Osteoblast (primary cell): ENCODE measurements at regions not wholly inside any gene's neighbourhood (a gene's known extent, or its start where the extent isn't known, plus 50 kb on each side); places are given as distances from the start of the nearest gene placed in this dataset.

Experiments used
- DNase-seq: peaks from one replicate; pipeline ENCODE4 v3.0.0; 2011; ENCODE audit warnings: low spot score, mixed read lengths; ENCODE audit not compliant: insufficient read length; ENCODE audit errors: missing footprints
- H2AFZ ChIP-seq: 2 replicates; pipeline ENCODE4 v1.6.0; 2011; ENCODE audit warnings: mild to moderate bottlenecking, low read length
- H3K27ac ChIP-seq: 2 replicates; pipeline ENCODE4 v1.5.1; 2011; ENCODE audit warnings: mild to moderate bottlenecking, low read depth, low read length, moderate library complexity
- H3K27me3 ChIP-seq: 2 replicates; pipeline ENCODE4 v1.6.0; 2012; ENCODE audit warnings: mild to moderate bottlenecking, control low read depth, inconsistent platforms, low read length, moderate library complexity; ENCODE audit not compliant: insufficient read depth
- H3K36me3 ChIP-seq: 2 replicates; pipeline ENCODE4 v1.5.1; 2011; ENCODE audit warnings: mild to moderate bottlenecking, low read length, control low read depth, moderate library complexity; ENCODE audit not compliant: insufficient read depth
- H3K4me1 ChIP-seq: 2 replicates; pipeline ENCODE4 v1.5.1; 2011; ENCODE audit warnings: mild to moderate bottlenecking, low read length, control low read depth, moderate library complexity; ENCODE audit not compliant: insufficient read depth
- H3K4me2 ChIP-seq: 2 replicates; pipeline ENCODE4 v1.6.0; 2011; ENCODE audit warnings: mild to moderate bottlenecking, low read length; ENCODE audit not compliant: insufficient read depth
- H3K4me3 ChIP-seq: fragments of 200-600 bp; sonication (generic); 3 replicates; pipeline ENCODE4 v1.5.1; 2012; ENCODE audit warnings: mild to moderate bottlenecking, low read length, inconsistent platforms; ENCODE audit not compliant: insufficient read depth
- H3K79me2 ChIP-seq: 2 replicates; pipeline ENCODE4 v1.6.0; 2012; ENCODE audit warnings: mild to moderate bottlenecking, low read length, control low read depth, inconsistent platforms; ENCODE audit not compliant: insufficient read depth
- H3K9me3 ChIP-seq: 2 replicates; pipeline ENCODE4 v1.5.1; 2011; ENCODE audit warnings: low read depth, low read length, control low read depth
- H4K20me1 ChIP-seq: 2 replicates; pipeline ENCODE4 v1.6.0; 2012; ENCODE audit warnings: mild to moderate bottlenecking, low read length, control low read depth; ENCODE audit not compliant: insufficient read depth
- TF ChIP-seq, protein P1 (sequence below): IDR thresholded peaks from 2 replicates; pipeline ENCODE4 v1.5.1; 2011; ENCODE audit warnings: mild to moderate bottlenecking, low read depth, low read length, moderate library complexity; ENCODE audit errors: extremely low read depth

DNA sequence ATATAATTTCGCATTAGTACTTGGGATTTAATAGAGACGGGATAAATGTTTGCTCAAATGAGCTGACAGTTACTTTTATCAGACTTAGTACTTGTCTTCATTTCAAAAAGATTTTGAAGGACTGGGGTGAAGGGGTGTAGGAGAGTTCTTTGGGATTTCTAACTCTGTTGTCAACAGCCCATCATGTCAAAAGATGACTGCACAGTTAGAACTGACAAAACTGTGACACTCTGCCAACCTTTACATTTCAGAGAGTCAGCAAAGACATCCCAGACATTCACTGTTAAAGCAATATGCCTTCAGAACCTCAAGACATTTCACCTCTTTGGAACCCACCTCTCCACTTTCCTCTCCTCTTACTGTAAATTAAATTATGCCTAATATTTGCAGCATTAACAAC lies 285.4 kb upstream of the SPHKAP start:
- TF ChIP-seq, protein P1, sequence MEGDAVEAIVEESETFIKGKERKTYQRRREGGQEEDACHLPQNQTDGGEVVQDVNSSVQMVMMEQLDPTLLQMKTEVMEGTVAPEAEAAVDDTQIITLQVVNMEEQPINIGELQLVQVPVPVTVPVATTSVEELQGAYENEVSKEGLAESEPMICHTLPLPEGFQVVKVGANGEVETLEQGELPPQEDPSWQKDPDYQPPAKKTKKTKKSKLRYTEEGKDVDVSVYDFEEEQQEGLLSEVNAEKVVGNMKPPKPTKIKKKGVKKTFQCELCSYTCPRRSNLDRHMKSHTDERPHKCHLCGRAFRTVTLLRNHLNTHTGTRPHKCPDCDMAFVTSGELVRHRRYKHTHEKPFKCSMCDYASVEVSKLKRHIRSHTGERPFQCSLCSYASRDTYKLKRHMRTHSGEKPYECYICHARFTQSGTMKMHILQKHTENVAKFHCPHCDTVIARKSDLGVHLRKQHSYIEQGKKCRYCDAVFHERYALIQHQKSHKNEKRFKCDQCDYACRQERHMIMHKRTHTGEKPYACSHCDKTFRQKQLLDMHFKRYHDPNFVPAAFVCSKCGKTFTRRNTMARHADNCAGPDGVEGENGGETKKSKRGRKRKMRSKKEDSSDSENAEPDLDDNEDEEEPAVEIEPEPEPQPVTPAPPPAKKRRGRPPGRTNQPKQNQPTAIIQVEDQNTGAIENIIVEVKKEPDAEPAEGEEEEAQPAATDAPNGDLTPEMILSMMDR, result no peak

DNA sequence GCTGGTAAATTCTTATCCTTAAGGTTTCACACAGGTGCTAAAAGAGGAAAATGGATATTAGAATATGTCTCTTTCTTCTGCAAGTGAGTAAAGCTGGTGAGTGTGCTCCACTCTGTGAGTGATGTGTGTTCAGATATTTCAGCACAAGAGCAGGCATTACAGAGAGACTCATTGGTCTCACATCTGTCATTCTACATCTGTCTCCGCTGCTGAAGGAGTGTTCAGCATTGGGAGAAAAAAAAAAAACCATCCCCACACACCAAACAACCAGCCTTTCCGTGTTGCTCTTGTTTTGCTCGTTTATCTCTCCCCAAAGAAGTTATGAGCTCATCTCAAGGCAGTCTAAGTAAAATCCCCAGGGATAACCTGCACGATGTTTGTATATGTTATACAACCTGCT lies 283.9 kb upstream of the SPHKAP start:
- Histone ChIP-seq H3K36me3 (no peaks in the 10 kb centered on the region), H3K9me3 (no peaks in the 10 kb centered on the region), H3K4me1 (no peaks in the 10 kb centered on the region), H3K27ac (no peak overlapping the region), H3K79me2 (no peaks in the 10 kb centered on the region), H3K4me3 (no peak overlapping the region), H2AFZ (no peak overlapping the region), H4K20me1 (no peaks in the 10 kb centered on the region), H3K4me2 (no peak overlapping the region), H3K27me3 (no peaks in the 10 kb centered on the region)
- TF ChIP-seq, protein P1, result no peak
- no peak for DNase-seq

More for the DNA sequence above, 285.4 kb upstream of the SPHKAP start:
- Histone ChIP-seq H3K4me2 (no peak overlapping the region), H3K27ac (no peak overlapping the region), H4K20me1 (no peaks in the 10 kb centered on the region), H3K27me3 (no peaks in the 10 kb centered on the region), H3K4me1 (no peaks in the 10 kb centered on the region), H3K9me3 (no peaks in the 10 kb centered on the region), H3K79me2 (no peaks in the 10 kb centered on the region), H3K4me3 (no peak overlapping the region), H2AFZ (no peak overlapping the region), H3K36me3 (no peaks in the 10 kb centered on the region)
- DNase-seq, result no peak

DNA sequence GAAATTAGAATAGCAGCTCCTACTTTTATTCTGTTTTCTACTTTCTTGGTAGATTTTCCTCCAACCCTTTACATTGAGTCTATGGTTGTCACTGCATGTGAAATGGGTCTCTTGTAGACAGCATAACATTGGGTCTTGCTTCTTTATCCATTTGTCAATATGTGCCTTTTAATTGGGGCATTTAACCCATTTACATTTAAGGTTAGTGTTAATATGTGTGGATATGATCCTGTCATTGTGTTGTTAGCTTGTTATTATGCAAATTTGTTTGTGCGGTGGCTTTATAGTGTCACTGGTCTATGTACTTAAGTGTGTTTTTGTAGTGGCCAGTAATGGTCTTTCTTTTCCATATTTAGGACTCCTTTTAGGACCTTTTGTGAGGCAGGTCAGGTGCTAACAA lies 276.9 kb upstream of the SPHKAP start:
- no peak overlapping the region for H2AFZ ChIP-seq
- H4K20me1 ChIP-seq, result no peaks in the 10 kb centered on the region
- H3K27ac ChIP-seq, result no peak overlapping the region
- no peak overlapping the region for H3K4me2 ChIP-seq
- H3K4me3 ChIP-seq, result no peak overlapping the region
- no peaks in the 10 kb centered on the region for H3K79me2 ChIP-seq
- H3K9me3 ChIP-seq, result peaks cover 5% of the 10 kb centered on the region
- TF ChIP-seq, protein P1, result no peak
- no peaks in the 10 kb centered on the region for H3K27me3 ChIP-seq
- no peak for DNase-seq
- H3K4me1 ChIP-seq, result no peaks in the 10 kb centered on the region
- no peaks in the 10 kb centered on the region for H3K36me3 ChIP-seq

DNA sequence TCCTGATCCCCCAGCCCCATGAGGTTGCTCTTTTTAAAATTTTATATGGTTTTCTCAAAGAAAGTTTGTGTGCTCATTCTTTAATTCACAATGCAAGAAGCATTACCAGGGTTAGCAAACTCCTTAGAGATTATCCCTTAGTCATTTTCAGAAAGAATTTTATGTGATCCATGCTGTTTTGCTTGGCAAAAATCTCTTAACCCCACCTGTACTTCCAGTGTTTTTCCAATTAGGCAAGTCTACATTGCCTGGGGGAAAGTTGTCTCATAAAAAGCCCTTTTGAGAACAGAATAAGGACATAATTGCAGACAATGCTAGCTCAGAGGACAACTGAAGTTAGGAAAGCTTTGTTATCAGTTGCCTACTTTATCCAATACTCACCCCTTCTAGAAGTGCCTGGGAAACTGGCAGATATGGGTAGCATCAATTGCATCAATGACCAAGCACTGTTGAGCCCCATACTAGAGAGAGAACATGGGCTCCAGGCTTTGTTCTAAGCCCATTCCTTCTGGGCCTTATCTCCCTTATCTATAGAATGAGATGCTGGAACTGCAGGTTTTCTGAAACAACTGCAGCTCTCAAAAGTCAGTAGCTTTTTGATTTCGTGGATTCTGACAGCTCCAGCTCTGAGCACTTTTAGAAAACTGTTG lies 265.9 kb upstream of the SPHKAP start:
- Histone ChIP-seq H3K4me2 (no peak overlapping the region), H3K4me3 (no peak overlapping the region), H4K20me1 (no peaks in the 10 kb centered on the region), H2AFZ (no peak overlapping the region), H3K36me3 (no peaks in the 10 kb centered on the region), H3K9me3 (no peaks in the 10 kb centered on the region), H3K27me3 (no peaks in the 10 kb centered on the region), H3K27ac (no peak overlapping the region), H3K4me1 (no peaks in the 10 kb centered on the region), H3K79me2 (no peaks in the 10 kb centered on the region)
- TF ChIP-seq, protein P1, result no peak
- DNase-seq, result no peak
